ENCODE measurements at regions not wholly inside any gene's neighbourhood (a gene's known extent, or its start where the extent isn't known, plus 50 kb on each side); places are given as distances from the start of the nearest gene placed in this dataset.

DNA sequence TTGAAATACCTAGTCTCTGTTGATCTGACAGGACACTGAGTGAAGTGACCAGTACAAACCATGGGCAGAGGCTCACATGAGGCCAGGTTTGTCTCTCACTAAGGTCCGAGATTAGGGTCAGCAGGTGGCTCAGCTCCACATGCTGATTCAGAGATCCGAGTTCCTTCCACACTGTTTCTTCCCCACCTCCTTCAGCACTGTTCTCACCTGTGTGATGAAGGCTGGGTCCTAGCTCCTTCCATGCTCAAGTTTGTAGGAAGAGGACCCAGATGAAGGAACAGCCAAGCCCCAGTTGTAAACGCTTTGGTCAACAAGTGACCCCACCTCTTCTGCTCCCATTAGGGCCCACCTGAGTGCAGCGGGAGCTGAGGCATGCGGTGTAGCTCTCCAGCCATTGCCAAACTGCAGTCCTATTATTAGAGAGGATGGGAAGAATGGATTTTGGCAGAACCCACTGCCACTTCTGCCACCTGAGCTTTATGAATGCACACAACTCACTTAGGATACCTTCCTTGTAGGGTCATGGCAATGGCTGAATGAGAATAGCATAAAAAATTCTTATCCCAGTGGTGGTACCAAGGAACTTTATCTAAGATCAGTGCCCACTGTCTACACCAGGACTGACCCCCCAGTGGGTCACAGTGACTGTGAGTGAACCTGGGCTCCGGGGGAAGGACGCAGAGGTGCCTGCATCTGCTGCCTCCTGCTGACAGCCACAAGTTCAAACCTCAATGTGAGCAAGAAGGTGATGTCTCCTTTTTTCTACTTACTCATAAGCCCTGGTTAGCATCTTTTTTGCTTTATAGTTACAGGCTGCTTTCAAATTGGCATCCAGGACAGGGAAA, 324.8 kb upstream of the HS6ST1 start:
- TF ChIP-seq SP1 (CRISPR knock-in tag; IDR thresholded peaks at IDR 0.05) (no peak), PHF20 (IDR thresholded peaks at IDR 0.05; ENCODE audit: partially characterized antibody) (no peak), EP300 (IDR thresholded peaks at IDR 0.05; ENCODE audit: low read length) (no peak), SP2 (IDR thresholded peaks at IDR 0.05; ENCODE audit: extremely low read depth, low read depth, low read length, poor library complexity, severe bottlenecking) (no peak), POLR2A (conservative IDR thresholded peaks at IDR 0.05) (no peak), MTF1 (CRISPR knock-in tag; IDR thresholded peaks at IDR 0.05; ENCODE audit: borderline replicate concordance) (no peak), NFATC3 (IDR thresholded peaks at IDR 0.05) (no peak), JUN (IDR thresholded peaks at IDR 0.05; ENCODE audit: borderline replicate concordance, low read depth, low read length) (no peak), JUN (CRISPR knock-in tag; IDR thresholded peaks at IDR 0.05; ENCODE audit: borderline replicate concordance) (no peak), POLR3A (IDR thresholded peaks at IDR 0.05; ENCODE audit: borderline replicate concordance, extremely low read depth, insufficient read depth, insufficient read length) (no peak), ZNF274 (IDR thresholded peaks at IDR 0.05; ENCODE audit: borderline replicate concordance, low read depth, low read length) (no peak), ZFP30 (CRISPR knock-in tag; IDR thresholded peaks at IDR 0.05; ENCODE audit: borderline replicate concordance) (no peak), ARID2 (IDR thresholded peaks at IDR 0.05) (no peak)
- TF ChIP-seq, protein P1, sequence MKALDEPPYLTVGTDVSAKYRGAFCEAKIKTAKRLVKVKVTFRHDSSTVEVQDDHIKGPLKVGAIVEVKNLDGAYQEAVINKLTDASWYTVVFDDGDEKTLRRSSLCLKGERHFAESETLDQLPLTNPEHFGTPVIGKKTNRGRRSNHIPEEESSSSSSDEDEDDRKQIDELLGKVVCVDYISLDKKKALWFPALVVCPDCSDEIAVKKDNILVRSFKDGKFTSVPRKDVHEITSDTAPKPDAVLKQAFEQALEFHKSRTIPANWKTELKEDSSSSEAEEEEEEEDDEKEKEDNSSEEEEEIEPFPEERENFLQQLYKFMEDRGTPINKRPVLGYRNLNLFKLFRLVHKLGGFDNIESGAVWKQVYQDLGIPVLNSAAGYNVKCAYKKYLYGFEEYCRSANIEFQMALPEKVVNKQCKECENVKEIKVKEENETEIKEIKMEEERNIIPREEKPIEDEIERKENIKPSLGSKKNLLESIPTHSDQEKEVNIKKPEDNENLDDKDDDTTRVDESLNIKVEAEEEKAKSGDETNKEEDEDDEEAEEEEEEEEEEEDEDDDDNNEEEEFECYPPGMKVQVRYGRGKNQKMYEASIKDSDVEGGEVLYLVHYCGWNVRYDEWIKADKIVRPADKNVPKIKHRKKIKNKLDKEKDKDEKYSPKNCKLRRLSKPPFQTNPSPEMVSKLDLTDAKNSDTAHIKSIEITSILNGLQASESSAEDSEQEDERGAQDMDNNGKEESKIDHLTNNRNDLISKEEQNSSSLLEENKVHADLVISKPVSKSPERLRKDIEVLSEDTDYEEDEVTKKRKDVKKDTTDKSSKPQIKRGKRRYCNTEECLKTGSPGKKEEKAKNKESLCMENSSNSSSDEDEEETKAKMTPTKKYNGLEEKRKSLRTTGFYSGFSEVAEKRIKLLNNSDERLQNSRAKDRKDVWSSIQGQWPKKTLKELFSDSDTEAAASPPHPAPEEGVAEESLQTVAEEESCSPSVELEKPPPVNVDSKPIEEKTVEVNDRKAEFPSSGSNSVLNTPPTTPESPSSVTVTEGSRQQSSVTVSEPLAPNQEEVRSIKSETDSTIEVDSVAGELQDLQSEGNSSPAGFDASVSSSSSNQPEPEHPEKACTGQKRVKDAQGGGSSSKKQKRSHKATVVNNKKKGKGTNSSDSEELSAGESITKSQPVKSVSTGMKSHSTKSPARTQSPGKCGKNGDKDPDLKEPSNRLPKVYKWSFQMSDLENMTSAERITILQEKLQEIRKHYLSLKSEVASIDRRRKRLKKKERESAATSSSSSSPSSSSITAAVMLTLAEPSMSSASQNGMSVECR (CRISPR knock-in tag; IDR thresholded peaks at IDR 0.05) = no peak
- TF ChIP-seq, protein P2, sequence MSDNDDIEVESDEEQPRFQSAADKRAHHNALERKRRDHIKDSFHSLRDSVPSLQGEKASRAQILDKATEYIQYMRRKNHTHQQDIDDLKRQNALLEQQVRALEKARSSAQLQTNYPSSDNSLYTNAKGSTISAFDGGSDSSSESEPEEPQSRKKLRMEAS (CRISPR knock-in tag; IDR thresholded peaks at IDR 0.05) = no peak
